ENCODE measurements at regions not wholly inside any gene's neighbourhood (a gene's known extent, or its start where the extent isn't known, plus 50 kb on each side); places are given as distances from the start of the nearest gene placed in this dataset.
"Not testable (repeated sequence)": the region's sequence is repeated elsewhere in the genome, so short reads cannot be mapped to it uniquely, and the experiment has no call there.

- DNase-seq, result no peak
Measured at GRCh38 chr6:98366371-98366770, 468.0 kb upstream of the POU3F2 start.

GRCh38 chr6:98380589-98380988 lies 453.8 kb upstream of the POU3F2 start:
- DNase-seq, result no peak

GRCh38 chr6:98382246-98382645 lies 452.1 kb upstream of the POU3F2 start:
- DNase-seq, result no peak

GRCh38 chr6:98384334-98384733 lies 450.0 kb upstream of the POU3F2 start:
- DNase-seq, result no peak

GRCh38 chr6:98384801-98385200 lies 449.6 kb upstream of the POU3F2 start:
- DNase-seq, result no peak

GRCh38 chr6:98395610-98396166 lies 438.7 kb upstream of the POU3F2 start:
- no peak for DNase-seq

GRCh38 chr6:98416027-98416426 lies 418.3 kb upstream of the POU3F2 start:
- DNase-seq, result no peak

- DNase-seq, result not testable (repeated sequence)
Measured at GRCh38 chr6:98416497-98417158, 417.7 kb upstream of the POU3F2 start.

- DNase-seq, result no peak
Measured at GRCh38 chr6:98433325-98434056, 400.9 kb upstream of the POU3F2 start.

- no peak for DNase-seq
Measured at GRCh38 chr6:98443633-98444032, 390.7 kb upstream of the POU3F2 start.

- DNase-seq, result no peak
Measured at GRCh38 chr6:98452685-98453084, 381.7 kb upstream of the POU3F2 start.

- DNase-seq, result no peak
Measured at GRCh38 chr6:98454809-98455322, 379.5 kb upstream of the POU3F2 start.

- DNase-seq, result no peak
Measured at GRCh38 chr6:98458708-98459107, 375.7 kb upstream of the POU3F2 start.

- no peak for DNase-seq
Measured at GRCh38 chr6:98463038-98464000, 371.1 kb upstream of the POU3F2 start.

- no peak for DNase-seq
Measured at GRCh38 chr6:98467091-98467490, 367.3 kb upstream of the POU3F2 start.

GRCh38 chr6:98467902-98468301 lies 366.5 kb upstream of the POU3F2 start:
- DNase-seq, result no peak

- DNase-seq, result no peak
Measured at GRCh38 chr6:98469141-98469540, 365.2 kb upstream of the POU3F2 start.

- DNase-seq, result no peak
Measured at GRCh38 chr6:98470821-98471220, 363.6 kb upstream of the POU3F2 start.

- DNase-seq, result no peak
Measured at GRCh38 chr6:98471444-98471843, 362.9 kb upstream of the POU3F2 start.

GRCh38 chr6:98477231-98477630 lies 357.1 kb upstream of the POU3F2 start:
- no peak for DNase-seq

GRCh38 chr6:98484696-98485095 lies 349.7 kb upstream of the POU3F2 start:
- no peak for DNase-seq

- no peak for DNase-seq
Measured at GRCh38 chr6:98485593-98485992, 348.8 kb upstream of the POU3F2 start.

GRCh38 chr6:98486057-98486456 lies 348.3 kb upstream of the POU3F2 start:
- DNase-seq, result no peak
